Stimulated activated CD8-positive, alpha-beta memory T cell treated with anti-CD3 and anti-CD28 coated beads, Interleukin-7, amount 100 ng/mL, for 1 hour (primary cell): ENCODE measurements at regions not wholly inside any gene's neighbourhood (a gene's known extent, or its start where the extent isn't known, plus 50 kb on each side); places are given as distances from the start of the nearest gene placed in this dataset.

Experiments
- DNase-seq, 2 donors: peaks; one replicate each; pipeline ENCODE4 v3.0.0-alpha.2; 2020; ENCODE audit warnings: low read depth in 2 of 2

- no peak for DNase-seq
These were observed 117.5 kb downstream of the NAV1 start for GRCh38 chr1:201656311-201657032.

DNA sequence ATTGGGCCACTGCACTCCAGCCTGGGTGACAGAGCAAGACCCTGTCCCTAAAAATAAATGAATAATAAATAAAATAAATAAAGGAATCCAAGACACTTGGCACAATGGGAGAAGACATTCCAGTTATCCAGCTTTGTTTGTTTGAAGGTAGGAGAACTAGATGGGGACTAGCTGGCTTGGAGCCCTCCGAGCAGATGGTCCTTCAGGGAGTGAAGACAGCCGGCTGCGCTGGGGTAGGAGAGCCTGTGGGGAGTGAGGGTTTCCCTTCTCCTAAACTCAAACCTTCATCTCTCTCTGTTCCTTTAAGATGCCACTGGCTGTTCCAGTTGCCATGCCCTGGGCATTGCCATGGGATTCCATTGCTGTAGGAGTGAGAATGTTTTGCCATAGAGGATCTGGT is 120.6 kb downstream of the NAV1 start:
- no peak for DNase-seq

GRCh38 chr1:201660931-201661822 is 122.2 kb downstream of the NAV1 start:
- DNase-seq: no peak

DNA sequence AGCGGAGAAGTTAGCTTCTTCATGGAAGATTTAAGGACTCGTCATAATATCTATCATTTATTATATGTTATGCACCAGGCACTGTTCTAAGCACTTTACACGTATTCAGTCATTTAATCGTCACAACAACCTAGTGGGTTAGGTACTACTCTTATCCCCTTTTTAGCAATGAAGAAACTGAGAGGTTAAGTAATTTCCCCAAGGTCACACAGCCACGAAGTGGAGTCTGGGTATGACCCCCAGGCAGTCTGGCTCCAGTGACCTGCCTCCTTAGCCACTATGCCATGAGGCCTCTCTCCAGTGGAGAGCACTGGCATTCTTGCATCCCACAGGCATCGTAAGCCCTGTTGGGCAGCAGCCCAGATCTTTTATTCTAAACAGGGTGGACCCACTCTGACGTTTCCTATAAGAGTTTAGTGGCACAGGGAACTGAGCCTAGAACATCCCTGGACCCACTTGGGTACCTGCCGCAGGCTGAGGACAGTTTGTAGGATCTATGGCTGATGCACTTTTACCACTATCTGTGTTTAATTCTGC is 123.0 kb downstream of the NAV1 start:
- DNase-seq: no peak

DNA sequence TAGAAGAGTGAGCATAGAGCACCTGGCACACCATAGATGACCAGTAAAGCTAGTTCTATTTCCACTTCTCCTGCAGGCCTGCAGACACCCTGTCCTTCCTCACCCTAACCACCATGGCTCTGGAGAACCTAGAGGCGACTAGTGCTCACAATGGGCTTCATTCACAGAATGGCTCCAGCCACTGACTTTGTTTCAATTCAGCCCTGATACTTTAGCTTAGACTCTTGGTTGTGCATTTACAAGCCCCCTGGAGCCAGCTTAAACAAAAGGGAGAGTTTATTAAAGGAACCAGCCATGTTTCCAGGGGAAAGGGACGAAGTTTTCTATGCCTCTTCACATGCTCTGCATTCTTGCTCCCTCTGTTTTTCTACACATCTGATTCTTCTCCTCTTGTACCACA is 123.7 kb downstream of the NAV1 start:
- no peak for DNase-seq

DNA sequence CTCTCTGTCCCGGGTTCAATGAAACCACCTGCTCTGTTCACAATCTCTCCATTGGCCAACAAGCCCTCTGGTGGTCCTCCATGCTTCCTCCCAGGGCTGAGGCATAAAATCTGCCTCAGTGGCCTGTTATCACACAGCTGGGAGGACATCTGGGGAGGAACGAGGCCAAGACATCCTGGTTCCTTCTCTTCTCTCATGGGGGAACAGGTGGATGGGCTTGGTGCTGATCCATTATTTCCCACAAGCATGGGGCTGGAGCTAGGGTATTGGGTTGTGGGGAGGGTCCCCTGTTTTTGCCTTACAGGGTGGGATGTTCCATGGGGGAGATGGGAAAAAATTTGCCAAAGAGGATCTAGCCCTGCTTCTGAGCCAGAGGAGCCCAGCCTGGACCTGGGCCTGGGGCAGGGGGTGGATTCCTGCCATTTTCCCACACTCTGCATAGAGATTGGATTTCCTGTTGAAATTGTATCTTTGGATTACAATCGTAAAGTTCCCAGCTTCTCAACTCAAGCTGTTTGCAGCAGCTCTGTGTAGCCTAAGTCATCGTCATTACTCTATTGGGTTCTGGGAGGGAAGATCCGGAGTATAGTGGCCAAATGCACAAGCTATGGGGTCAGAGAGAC is 124.7 kb downstream of the NAV1 start:
- no peak for DNase-seq

GRCh38 chr1:201665036-201665435 is 126.1 kb downstream of the NAV1 start:
- DNase-seq: no peak

DNA sequence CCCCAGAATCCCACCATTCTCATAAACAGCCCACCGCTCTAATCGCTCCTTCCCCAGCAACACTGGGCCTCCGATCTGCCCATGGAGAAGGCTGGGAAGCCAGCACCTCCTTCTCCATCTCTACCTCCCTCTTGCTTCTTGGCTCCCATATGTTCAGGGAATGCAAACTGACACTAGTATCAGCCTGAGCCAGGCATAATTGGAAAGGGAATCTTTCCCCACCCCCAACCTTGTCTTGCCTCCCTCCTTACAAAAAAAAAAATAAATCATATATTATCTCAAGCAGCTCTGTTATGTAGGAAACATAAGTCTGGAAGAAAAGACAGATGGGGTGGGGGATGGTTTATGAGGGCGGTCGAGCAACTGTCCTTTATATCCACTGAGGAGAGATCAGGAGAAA is 127.2 kb downstream of the NAV1 start:
- DNase-seq: no peak

- DNase-seq: no peak
These were observed 127.7 kb downstream of the NAV1 start for GRCh38 chr1:201666645-201667044.

DNA sequence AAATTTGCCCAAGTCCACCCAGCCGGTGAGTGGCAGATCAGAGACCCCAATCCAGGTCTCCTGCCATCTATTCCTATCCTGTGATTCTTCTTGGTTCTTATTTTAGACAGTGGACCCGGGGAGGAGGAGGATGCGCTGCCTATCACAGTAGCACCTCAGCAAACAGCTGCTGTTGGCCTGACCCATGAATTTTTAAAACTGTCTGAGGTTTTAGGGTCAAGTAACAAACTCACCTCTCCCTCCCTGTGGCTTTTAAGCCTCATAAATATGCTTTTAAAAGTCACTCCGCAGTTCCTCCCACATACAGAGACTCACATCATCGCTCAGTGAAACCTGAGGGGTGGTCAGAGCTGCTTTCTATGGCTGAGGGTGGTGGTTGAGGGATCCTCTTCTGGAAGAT is 128.6 kb downstream of the NAV1 start:
- no peak for DNase-seq

DNA sequence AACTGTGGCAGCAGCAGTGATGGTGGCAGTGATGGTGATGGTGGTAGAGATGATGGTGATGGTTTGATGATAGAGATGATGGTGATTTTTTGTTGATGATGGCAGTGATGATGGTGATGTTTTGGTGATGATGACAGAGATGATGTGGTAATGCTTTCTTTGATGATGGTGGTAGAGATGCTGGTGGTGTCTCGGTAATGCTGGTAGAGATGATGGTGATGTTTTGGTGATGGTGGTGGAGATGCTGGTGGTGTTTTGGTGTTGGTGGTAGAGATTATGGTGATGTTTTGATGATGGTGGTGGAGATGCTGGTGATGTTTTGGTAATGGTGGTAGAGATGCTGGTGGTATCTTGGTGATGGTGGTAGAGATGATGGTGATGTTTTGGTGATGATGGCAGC is 131.6 kb downstream of the NAV1 start:
- DNase-seq: no peak

GRCh38 chr1:201672685-201673084 is 133.8 kb downstream of the NAV1 start:
- no peak for DNase-seq

- no peak for DNase-seq
These were observed 134.2 kb downstream of the NAV1 start for GRCh38 chr1:201673093-201673492.

DNA sequence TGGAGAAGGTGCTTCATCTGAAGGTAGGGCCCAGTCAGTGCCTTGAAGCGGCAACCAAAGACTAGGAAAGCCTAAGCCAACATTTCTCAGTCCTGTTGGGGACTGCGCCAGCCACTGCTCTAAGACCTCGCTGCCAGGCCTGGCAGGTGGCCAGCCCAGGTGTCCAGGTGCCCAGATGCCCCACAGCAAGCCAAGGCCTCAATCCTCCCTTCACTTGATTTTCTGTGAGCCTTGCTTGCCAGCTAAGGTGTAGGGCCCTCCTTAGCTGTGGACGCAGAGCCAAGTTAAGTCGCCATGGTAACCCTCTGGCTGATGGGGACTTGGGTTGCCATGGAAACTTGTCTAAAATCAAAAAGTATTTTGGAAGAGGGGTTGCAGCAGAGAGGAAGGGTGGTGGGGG is 135.0 kb downstream of the NAV1 start:
- no peak for DNase-seq

GRCh38 chr1:201675143-201675542 is 136.2 kb downstream of the NAV1 start:
- DNase-seq: no peak

DNA sequence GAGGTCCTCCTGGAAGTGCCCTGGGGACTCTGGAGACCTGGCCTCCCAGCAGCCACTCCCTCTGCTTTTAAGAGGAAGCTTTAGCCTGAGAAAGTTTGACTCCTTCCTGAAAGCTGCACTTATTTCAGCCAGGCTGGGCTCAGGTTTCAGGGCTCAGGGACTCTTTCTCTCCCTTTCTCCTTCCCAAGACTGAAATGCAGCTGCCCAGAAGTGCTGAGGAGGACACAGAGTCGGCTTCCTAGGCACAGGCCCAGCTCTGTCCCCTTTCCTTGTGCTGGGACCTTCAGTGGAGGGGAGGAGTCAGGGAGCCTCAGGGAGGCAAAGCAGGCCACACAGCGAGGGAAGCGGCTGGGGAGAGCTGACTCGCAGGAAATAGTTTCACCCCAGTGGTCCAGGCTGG is 137.3 kb downstream of the NAV1 start:
- DNase-seq: no peak

DNA sequence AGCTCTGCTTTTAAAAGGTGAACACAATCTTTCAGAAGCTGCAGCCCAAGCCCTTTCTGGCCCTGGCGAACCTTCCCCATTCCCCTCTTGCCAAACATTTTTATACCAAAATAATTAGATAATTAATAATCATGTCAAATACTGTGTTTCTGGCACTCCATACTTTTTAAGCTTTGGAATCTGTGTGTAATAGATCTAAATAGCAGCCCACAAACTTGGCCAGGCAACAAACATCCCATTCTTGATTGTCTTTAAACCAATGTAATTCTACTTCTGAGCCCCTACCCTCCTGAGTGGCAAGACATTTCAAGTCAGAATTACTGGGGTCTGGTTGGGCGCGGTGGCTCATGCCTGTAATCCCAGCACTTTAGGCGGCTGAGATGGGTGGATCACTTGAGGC is 137.7 kb downstream of the NAV1 start:
- DNase-seq: no peak

- DNase-seq: no peak
These were observed 139.6 kb downstream of the NAV1 start for GRCh38 chr1:201678264-201679101.

- DNase-seq: no peak
These were observed 142.4 kb downstream of the NAV1 start for GRCh38 chr1:201681375-201681774.

- DNase-seq: no peak
These were observed 144.0 kb downstream of the NAV1 start for GRCh38 chr1:201682964-201683363.

- no peak for DNase-seq
These were observed 144.5 kb downstream of the NAV1 start for GRCh38 chr1:201683397-201683796.

DNA sequence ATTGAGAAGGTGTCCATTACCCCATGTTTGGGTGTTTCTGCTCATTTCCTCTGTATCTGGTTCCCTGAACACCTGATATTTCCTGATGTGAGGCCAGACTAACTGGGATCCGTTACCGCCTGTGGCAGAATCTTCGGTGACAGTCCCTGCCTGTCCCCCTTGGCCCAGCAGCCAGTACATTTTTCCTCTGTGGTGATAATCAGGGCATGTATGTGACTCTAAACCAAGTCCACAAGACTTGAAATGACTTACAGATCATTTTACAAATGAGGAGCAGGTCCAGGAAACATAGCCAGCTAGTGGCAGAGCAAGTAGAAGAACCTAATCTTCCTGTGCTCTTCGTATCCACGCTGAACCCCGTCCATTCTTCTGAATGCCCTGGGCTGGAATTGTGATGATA is 143.5 kb upstream of the IPO9 start:
- DNase-seq: no peak
